ENCODE measurements at regions not wholly inside any gene's neighbourhood (a gene's known extent, or its start where the extent isn't known, plus 50 kb on each side); places are given as distances from the start of the nearest gene placed in this dataset.

GRCh38 chr10:117936976-117937375 lies 109.8 kb downstream of the RAB11FIP2 start:
- TF ChIP-seq CTCF (IDR thresholded peaks at IDR 0.05), result no peak
- TF ChIP-seq POLR2A (IDR thresholded peaks at IDR 0.05; ENCODE audit: low read length), result no peak
- TF ChIP-seq REST (IDR thresholded peaks at IDR 0.05), result no peak
- TF ChIP-seq HOXA7 (CRISPR knock-in tag; IDR thresholded peaks at IDR 0.05), result no peak
- TF ChIP-seq CBX8 (IDR thresholded peaks at IDR 0.05), result no peak
- no peak for TF ChIP-seq RFX5 (IDR thresholded peaks at IDR 0.05)

Measured in A549 (cell line).